Esophagus muscularis mucosa (tissue), 4 donors: ENCODE measurements at regions not wholly inside any gene's neighbourhood (a gene's known extent, or its start where the extent isn't known, plus 50 kb on each side); places are given as distances from the start of the nearest gene placed in this dataset.

Experiments used
- DNase-seq: peaks from one replicate; pipeline ENCODE4 v3.0.0-alpha.2; 2017; ENCODE audit errors: extremely low spot score
- H3K27ac ChIP-seq, 4 donors: fragments of 200-600 bp; sonication (generic); replicated peaks in 1 of 4; 1 replicate in 3 of 4; 2 replicates in 1 of 4; pipeline ENCODE4 v1.5.1; 2016 to 2019; ENCODE audit warnings: mild to moderate bottlenecking in 1 of 4
- H3K27me3 ChIP-seq, 4 donors: fragments of 200-600 bp; sonication (generic); one replicate each; pipeline versions ENCODE4 v1.5.1 to v1.6.0; 2016 to 2019
- H3K36me3 ChIP-seq, 4 donors: fragments of 200-600 bp; sonication (generic); one replicate each; pipeline ENCODE4 v1.5.1; 2016 to 2019
- H3K4me1 ChIP-seq, 4 donors: fragments of 200-600 bp; sonication (generic); one replicate each; pipeline ENCODE4 v1.5.1; 2016 to 2019
- H3K4me3 ChIP-seq, 4 donors: fragments of 200-600 bp; sonication (generic); 1 replicate in 2 of 4; 2 replicates in 2 of 4; pipeline ENCODE4 v1.5.1; 2016 to 2019; ENCODE audit warnings: mild to moderate bottlenecking in 4 of 4, moderate library complexity in 1 of 4
- H3K9me3 ChIP-seq, 4 donors: fragments of 200-600 bp; sonication (generic); 1 replicate in 3 of 4; 2 replicates in 1 of 4; pipeline ENCODE4 v1.5.1; 2016 to 2019
- CTCF ChIP-seq, 3 experiments: fragments of 200-600 bp in 2 of 3; fragments of 450-650 bp in 1 of 3; sonication (generic) in 2 of 3; IDR thresholded peaks; one replicate each; pipeline ENCODE4 v1.5.1; 2017 to 2019; ENCODE audit warnings: antibody characterized with exemption in 3 of 3, mild to moderate bottlenecking in 2 of 3, moderate library complexity in 1 of 3
- EP300 ChIP-seq: sonication (generic); formaldehyde crosslinking; IDR thresholded peaks from one replicate; pipeline ENCODE4 v1.6.1; 2017; ENCODE audit warnings: antibody characterized with exemption
- POLR2A ChIP-seq: fragments of 450-650 bp; IDR thresholded peaks from one replicate; pipeline ENCODE4 v1.6.1; 2017; ENCODE audit warnings: antibody characterized with exemption, moderate library complexity, mild to moderate bottlenecking, low read depth
- POLR2AphosphoS5 ChIP-seq, 2 donors: sonication (generic); formaldehyde crosslinking; IDR thresholded peaks; one replicate each; pipeline ENCODE4 v1.6.1; 2017; ENCODE audit warnings: antibody characterized with exemption in 2 of 2
- WGBS: methylation state at CpG from one replicate; pipeline ENCODE4 v1.1.5; 2018; 5-methylcytosine and 5-hydroxymethylcytosine counted together
- intact Hi-C: fragments of 100-400 bp; cut with DNase I; formaldehyde crosslinking; loops from one replicate; pipeline ENCODE4 v1.15.1; 2023

- no peak for TF ChIP-seq CTCF (IDR thresholded peaks at IDR 0.05)
- TF ChIP-seq EP300: no peak
- no peak for TF ChIP-seq POLR2A
- TF ChIP-seq POLR2AphosphoS5 (IDR thresholded peaks at IDR 0.05): no peak
- no peaks in the 10 kb centered on the region for H3K9me3 ChIP-seq
- no peaks in the 10 kb centered on the region for H3K4me1 ChIP-seq
- H3K27me3 ChIP-seq: peaks cover 0 to 3% (median 0%) of the 10 kb centered on the region in 4 donors
- no peaks in the 10 kb centered on the region for H3K36me3 ChIP-seq
- no peak overlapping the region for H3K27ac ChIP-seq
- DNase-seq: no peak
- 64% methylated on average over 4 of the region's 4 CpGs for WGBS
- intact Hi-C loops: no loop called here
- H3K4me3 ChIP-seq: no peak overlapping the region
Observed at GRCh38 chr5:35319333-35320002, 89.2 kb upstream of the PRLR start.

GRCh38 chr5:35317586-35317985, 87.3 kb upstream of the PRLR start:
- Histone ChIP-seq H3K4me1 (no peaks in the 10 kb centered on the region), H3K27ac (no peak overlapping the region), H3K27me3 (no peaks in the 10 kb centered on the region), H3K9me3 (no peaks in the 10 kb centered on the region), H3K36me3 (no peaks in the 10 kb centered on the region), H3K4me3 (no peak overlapping the region)
- TF ChIP-seq POLR2A (no peak), CTCF (IDR thresholded peaks at IDR 0.05) (no peak), POLR2AphosphoS5 (IDR thresholded peaks at IDR 0.05) (no peak), EP300 (no peak)
- intact Hi-C loops: no loop called here
- DNase-seq: no peak
- 64% methylated on average over 2 of the region's 2 CpGs for WGBS

GRCh38 chr5:35316611-35317274, 86.5 kb upstream of the PRLR start:
- intact Hi-C loops: no loop called here
- 81% methylated on average over 4 of the region's 4 CpGs for WGBS

GRCh38 chr5:35313291-35313690, 83.0 kb upstream of the PRLR start:
- no peak for DNase-seq
- Histone ChIP-seq H3K27me3 (no peaks in the 10 kb centered on the region), H3K9me3 (no peaks in the 10 kb centered on the region), H3K27ac (no peak overlapping the region), H3K4me1 (no peaks in the 10 kb centered on the region), H3K4me3 (no peak overlapping the region), H3K36me3 (no peaks in the 10 kb centered on the region)
- intact Hi-C loops: no loop called here
- 33% methylated on average over 2 of the region's 2 CpGs for WGBS
- TF ChIP-seq POLR2A (no peak), POLR2AphosphoS5 (IDR thresholded peaks at IDR 0.05) (no peak), CTCF (IDR thresholded peaks at IDR 0.05) (no peak), EP300 (no peak)

More at GRCh38 chr5:35316611-35317274, 86.5 kb upstream of the PRLR start:
- H3K27me3 ChIP-seq: no peaks in the 10 kb centered on the region
- H3K36me3 ChIP-seq: no peaks in the 10 kb centered on the region
- no peak for DNase-seq
- no peaks in the 10 kb centered on the region for H3K9me3 ChIP-seq
- H3K4me1 ChIP-seq: no peaks in the 10 kb centered on the region
- H3K4me3 ChIP-seq: no peak overlapping the region
- TF ChIP-seq EP300 (no peak), POLR2A (no peak), POLR2AphosphoS5 (IDR thresholded peaks at IDR 0.05) (no peak), CTCF (IDR thresholded peaks at IDR 0.05) (no peak)
- H3K27ac ChIP-seq: no peak overlapping the region
